GM21526 (cell line): ENCODE measurements at regions not wholly inside any gene's neighbourhood (a gene's known extent, or its start where the extent isn't known, plus 50 kb on each side); places are given as distances from the start of the nearest gene placed in this dataset.

ENCODE experiments used
- ATAC-seq: cut with Tn5 transposase; IDR thresholded peaks from one replicate; pipeline ENCODE4 v1.9.1; 2021; ENCODE audit warnings: moderate library complexity; ENCODE audit not compliant: unreplicated experiment, low FRiP score

- ATAC-seq, result no peak
Measured at GRCh38 chr1:193850745-193851144, 664.3 kb upstream of the B3GALT2 start.

GRCh38 chr1:193846876-193847604, 660.6 kb upstream of the B3GALT2 start:
- no peak for ATAC-seq

DNA sequence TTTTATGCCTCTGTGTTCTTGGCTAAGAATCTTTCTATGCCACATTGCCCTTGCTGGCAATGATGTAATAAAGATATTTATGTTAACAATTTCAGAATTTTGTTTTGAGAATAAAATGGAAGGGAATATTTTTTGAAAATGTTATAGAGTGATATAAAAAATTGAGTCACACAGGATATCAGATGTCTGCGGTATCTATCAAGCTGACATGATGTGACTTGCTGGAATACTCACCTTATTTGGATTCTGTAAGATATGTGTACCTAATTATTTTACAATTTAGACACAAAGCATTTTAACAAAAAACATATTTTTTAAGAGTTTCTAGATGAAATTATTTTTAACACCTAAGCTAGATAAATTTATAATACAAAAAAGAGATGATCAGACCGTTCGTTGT, 660.0 kb upstream of the B3GALT2 start:
- ATAC-seq, result no peak

DNA sequence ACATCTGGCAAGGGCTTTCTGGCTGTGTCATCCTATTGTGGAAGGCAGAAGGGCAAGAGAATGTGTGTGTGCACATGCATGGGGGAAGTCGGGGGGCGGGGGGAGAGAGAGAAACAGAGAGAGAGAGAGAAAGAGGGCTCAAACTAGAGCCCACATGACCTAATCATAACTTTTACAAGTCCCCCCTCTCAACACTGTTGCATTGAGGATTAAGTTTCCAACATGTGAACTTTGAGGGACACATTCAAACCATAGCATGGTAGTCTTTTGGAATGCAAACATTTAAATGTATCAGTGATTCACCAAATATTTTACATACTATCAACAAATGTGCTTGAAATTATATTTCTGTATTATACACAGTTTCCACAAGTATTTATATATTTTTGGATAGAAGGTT, 655.4 kb upstream of the B3GALT2 start:
- ATAC-seq, result no peak

- no peak for ATAC-seq
Measured at GRCh38 chr1:193831465-193831864, 645.1 kb upstream of the B3GALT2 start.

- ATAC-seq, result no peak
Measured at GRCh38 chr1:193827516-193827915, 641.1 kb upstream of the B3GALT2 start.

- no peak for ATAC-seq
Measured at GRCh38 chr1:193819376-193819775, 633.0 kb upstream of the B3GALT2 start.

DNA sequence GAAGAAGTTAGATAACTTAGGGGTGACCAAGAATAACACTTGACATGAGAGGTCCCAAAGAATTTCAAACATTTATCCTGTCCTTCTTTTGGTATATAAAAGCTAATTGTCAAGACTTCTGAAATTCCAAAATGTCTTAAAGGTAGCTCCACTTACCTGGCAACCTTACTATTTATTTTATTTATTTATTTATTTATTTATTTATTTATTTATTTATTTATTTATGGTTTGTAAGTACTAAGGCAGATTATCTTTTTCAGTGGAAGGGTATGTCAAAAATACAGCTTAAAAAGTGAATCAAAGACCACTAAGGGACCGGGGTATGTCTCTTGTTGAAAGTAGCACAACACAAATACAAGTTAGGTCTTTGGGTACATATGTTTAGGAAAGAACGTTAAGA, 620.8 kb upstream of the B3GALT2 start:
- ATAC-seq, result no peak

GRCh38 chr1:193806079-193807048, 620.0 kb upstream of the B3GALT2 start:
- no peak for ATAC-seq

- no peak for ATAC-seq
Measured at GRCh38 chr1:193799948-193800690, 613.7 kb upstream of the B3GALT2 start.

- no peak for ATAC-seq
Measured at GRCh38 chr1:193799371-193799770, 613.0 kb upstream of the B3GALT2 start.

DNA sequence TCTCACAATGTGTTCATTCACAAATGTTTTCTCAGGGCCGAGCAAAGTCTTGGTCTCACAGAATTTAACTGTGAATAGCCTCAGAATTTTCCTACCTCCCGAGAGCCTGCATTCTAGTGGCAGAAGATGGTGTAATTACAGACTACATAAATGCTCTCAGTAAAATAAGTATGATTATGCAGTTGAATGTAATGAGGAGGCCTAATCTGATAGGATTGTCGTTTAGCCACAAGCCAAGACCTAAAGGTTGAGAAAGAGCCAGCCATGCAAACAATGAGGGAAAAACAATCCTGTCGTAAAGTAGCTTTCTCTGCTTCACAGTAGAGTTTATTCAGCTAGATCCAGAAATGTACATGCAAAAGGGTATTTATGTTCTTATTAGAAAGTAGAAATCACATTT, 607.8 kb upstream of the B3GALT2 start:
- no peak for ATAC-seq

DNA sequence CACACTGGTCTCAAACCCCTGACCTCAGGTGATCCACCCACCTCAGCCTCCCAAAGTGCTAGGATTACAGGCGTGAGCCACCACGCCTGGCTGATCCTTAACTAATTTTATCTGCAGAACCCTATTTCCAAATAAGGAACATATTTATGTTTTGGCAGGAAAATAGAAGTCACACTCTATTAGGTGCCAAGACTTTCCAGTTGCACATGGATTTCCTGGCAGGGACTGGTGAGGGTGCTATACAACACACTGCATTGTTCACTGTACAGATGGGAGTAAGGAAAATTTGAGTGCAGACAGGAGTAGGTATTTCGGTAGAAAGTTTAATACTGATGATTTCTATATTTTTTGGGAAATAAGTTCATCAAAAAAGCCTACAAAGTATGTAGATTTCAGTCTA, 605.3 kb upstream of the B3GALT2 start:
- no peak for ATAC-seq

- no peak for ATAC-seq
Measured at GRCh38 chr1:193787061-193787460, 600.6 kb upstream of the B3GALT2 start.

DNA sequence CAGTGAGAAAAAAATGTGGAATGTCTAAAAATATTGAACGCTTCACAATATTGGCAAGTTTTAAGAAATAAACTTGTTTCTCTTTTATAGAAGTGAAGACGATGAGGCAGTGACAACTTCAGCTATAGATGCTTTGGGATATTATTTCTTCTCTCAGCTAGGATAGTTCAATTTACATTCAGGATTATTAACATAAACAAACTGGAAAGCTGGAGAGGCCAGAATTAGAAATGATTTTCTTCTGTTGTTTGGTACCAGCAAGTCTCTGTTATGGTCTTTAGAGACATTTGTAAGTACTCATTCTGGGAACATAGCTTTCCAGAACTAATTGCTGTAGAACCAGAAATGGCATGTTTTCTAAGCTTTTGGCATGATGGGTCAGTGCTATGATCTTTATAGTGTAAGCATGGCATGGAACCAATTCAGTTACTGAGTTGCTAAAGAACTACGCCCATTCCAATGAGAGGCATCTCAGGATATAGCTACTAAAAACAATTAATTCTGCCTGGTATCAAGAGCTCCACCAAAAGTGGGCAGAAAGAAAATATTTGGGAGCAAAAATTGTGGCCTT, 599.5 kb upstream of the B3GALT2 start:
- ATAC-seq, result no peak

DNA sequence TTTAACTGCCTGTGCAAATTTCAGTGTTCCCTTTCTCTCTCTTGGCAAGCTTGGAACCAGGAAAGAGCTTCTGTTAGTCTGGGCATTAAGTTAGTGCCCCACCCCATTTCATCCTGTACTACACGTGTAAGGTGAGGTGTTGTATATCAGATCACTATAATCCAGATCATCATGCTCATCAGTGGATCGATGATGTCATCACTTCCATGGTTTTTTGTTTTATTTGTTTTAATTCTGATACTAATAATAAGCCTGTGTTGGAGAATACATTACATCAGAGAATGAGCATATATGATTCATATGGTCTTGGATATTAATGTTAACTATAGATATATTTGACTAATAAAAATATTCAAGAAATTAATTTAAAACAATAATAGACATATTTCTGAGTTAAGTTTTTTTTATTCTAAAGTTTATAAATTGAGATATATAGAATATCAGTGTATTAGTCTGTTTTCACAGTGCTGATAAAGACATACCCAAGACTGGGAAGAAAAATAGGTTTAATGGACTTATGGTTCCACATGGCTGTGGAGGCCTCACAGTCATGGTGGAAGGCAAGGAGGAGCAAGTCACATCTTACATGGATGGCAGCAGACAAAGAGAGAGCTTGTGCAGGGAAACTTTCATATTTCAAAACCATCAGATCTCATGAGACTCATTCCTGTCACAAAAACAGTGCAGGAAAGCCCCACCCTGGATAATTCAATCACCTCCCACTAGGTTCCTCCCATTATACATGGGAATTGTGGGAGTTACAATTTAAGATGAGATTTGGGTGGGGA, 588.3 kb upstream of the B3GALT2 start:
- ATAC-seq, result no peak

DNA sequence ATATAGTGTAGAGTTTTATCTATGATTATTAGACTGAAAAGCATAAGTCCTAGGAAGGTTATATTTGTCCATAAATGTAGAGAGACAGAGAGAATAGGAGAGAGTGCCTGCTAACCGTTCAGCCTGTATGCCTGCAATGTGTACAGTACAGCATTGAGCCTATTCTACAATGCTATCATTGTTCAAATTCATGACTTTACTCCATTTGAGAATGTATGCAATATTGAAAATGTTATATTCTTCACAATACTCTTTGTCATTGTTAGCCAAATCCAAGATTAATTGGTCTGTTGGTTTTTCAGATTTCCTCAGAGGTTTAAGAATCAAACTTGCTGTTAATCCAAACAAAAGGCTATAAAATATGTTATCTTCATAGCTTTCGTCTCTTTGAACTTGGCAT, 585.2 kb upstream of the B3GALT2 start:
- no peak for ATAC-seq

DNA sequence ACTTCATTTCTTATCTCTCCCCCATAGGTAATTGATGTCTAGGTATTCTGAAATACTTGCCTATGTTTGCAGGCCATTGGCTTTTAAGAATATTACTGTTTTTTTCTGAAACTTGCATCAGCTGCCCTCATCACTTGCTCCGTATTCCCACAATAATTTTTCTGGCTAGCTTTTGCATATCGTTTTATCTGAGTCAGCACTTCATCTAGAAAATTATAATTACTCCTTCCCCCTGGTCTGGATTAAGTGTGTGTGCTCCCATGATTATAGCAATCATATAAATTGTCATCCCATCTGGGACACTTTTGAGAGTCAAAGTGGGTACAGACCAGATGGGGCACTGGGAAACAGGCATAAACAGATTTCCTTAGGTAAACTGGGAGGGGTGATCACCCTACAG, 583.2 kb upstream of the B3GALT2 start:
- no peak for ATAC-seq

- ATAC-seq, result no peak
Measured at GRCh38 chr1:193767886-193768285, 581.5 kb upstream of the B3GALT2 start.

GRCh38 chr1:193766329-193766728, 579.9 kb upstream of the B3GALT2 start:
- no peak for ATAC-seq
